ENCODE measurements at regions not wholly inside any gene's neighbourhood (a gene's known extent, or its start where the extent isn't known, plus 50 kb on each side); places are given as distances from the start of the nearest gene placed in this dataset.

DNA sequence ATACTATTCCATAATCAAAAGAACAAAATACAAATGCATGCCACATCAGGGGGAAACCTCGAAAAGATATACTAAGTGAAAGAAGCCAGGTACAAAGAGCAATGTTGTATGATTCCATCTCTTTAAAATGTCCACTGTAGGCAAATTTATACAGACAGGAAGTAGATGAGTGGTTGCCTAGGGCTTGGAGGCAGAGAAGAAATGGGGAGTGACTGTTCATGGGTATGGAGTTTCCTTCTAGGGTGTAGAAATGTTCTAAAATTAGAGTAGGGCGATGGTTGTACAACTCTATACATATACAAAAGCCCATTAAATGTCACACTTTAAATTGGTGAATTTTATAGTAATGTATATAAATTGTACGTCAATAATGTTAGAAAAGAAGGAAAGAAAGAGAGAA lies 128.1 kb downstream of the MAF start:
- TF ChIP-seq CEBPB (IDR thresholded peaks at IDR 0.05; ENCODE audit: low read depth) (no peak), POLR2AphosphoS5 (IDR thresholded peaks at IDR 0.05; ENCODE audit: low read depth, low read length) (no peak), POLR2A (IDR thresholded peaks at IDR 0.05; ENCODE audit: borderline replicate concordance, extremely low read depth, insufficient read depth, insufficient read length) (no peak), CTCF (IDR thresholded peaks at IDR 0.05 in 2 of 3, conservative IDR thresholded peaks at IDR 0.05 in 1 of 3; ENCODE audit: borderline replicate concordance in 1 of 3, insufficient read depth in 1 of 3, low read depth in 2 of 3, low read length in 2 of 3) (no peak), REST (IDR thresholded peaks at IDR 0.05; ENCODE audit: low read depth) (no peak), EZH2phosphoT487 (IDR thresholded peaks at IDR 0.05; ENCODE audit: borderline replicate concordance) (no peak), SIN3A (IDR thresholded peaks at IDR 0.05; ENCODE audit: low read depth) (no peak), SRF (IDR thresholded peaks at IDR 0.05; ENCODE audit: low read depth) (no peak), ZBTB33 (IDR thresholded peaks at IDR 0.05; ENCODE audit: extremely low read depth, insufficient replicate concordance, low read length) (no peak), EZH2 (IDR thresholded peaks at IDR 0.05) (no peak), JUND (IDR thresholded peaks at IDR 0.05) (no peak), RAD21 (IDR thresholded peaks at IDR 0.05; ENCODE audit: low read depth) (no peak), SP1 (IDR thresholded peaks at IDR 0.05; ENCODE audit: low read depth) (no peak)
- TF ChIP-seq, protein P1, sequence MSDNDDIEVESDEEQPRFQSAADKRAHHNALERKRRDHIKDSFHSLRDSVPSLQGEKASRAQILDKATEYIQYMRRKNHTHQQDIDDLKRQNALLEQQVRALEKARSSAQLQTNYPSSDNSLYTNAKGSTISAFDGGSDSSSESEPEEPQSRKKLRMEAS (IDR thresholded peaks at IDR 0.05): no peak
